Activated B cell treated with CpG ODN at 0.5 μM for 24 hours (primary cell): ENCODE measurements at regions not wholly inside any gene's neighbourhood (a gene's known extent, or its start where the extent isn't known, plus 50 kb on each side); places are given as distances from the start of the nearest gene placed in this dataset.

ENCODE experiments used
- ATAC-seq: fragments of 200-7000 bp; cut with Tn5 transposase; one replicate; pipeline ENCODE4 v1.10.0; 2021; ENCODE audit warnings: low read depth, mild to moderate bottlenecking, moderate library complexity
- CTCF ChIA-PET: fragments of 350-600 bp; sonication (Branson Sonifier 250); formaldehyde crosslinking; loops from one replicate; lab custom pipeline; 2021; ENCODE audit warnings: antibody characterized with exemption; lab: Charles Lee
- POLR2A ChIA-PET: fragments of 350-600 bp; sonication (Branson Sonifier 250); formaldehyde crosslinking; loops from one replicate; lab custom pipeline; 2021; ENCODE audit warnings: antibody characterized with exemption; lab: Charles Lee
- DNase-seq: peaks from one replicate; pipeline ENCODE4 v3.0.0; 2022
- H3K27ac Mint-ChIP-seq: one replicate; pipeline ENCODE4 v1.8.0; 2020; ENCODE audit warnings: mixed read lengths
- H3K27me3 Mint-ChIP-seq: one replicate; pipeline ENCODE4 v1.8.0; 2021; ENCODE audit warnings: mixed read lengths
- H3K36me3 Mint-ChIP-seq: one replicate; pipeline ENCODE4 v1.8.0; 2021; ENCODE audit warnings: low read depth, mixed read lengths
- H3K4me1 Mint-ChIP-seq: one replicate; pipeline ENCODE4 v1.8.0; 2021; ENCODE audit warnings: mixed read lengths
- H3K4me3 Mint-ChIP-seq: one replicate; pipeline ENCODE4 v1.8.0; 2020; ENCODE audit warnings: mild to moderate bottlenecking, mixed read lengths
- H3K9me3 Mint-ChIP-seq: one replicate; pipeline ENCODE4 v1.8.0; 2020; ENCODE audit warnings: mixed read lengths
- CTCF ChIP-seq: fragments of 200-600 bp; IDR thresholded peaks from one replicate; pipeline ENCODE4 v1.8.0; 2022; ENCODE audit warnings: antibody characterized with exemption, mild to moderate bottlenecking
- intact Hi-C: fragments of 100-400 bp; cut with micrococcal nuclease; formaldehyde crosslinking; loops from one replicate; pipeline ENCODE4 v1.15.1; 2024

GRCh38 chr14:28607661-28608060 is 158.9 kb upstream of the FOXG1 start:
- intact Hi-C loops = no loop called here
- Mint-ChIP-seq H3K4me1 (no peaks in the 10 kb centered on the region), H3K36me3 (no peaks in the 10 kb centered on the region), H3K4me3 (no peak overlapping the region), H3K27me3 (no peaks in the 10 kb centered on the region), H3K9me3 (no peaks in the 10 kb centered on the region), H3K27ac (no peak overlapping the region)
- DNase-seq (no peak), ATAC-seq (no peak)
- ChIA-PET POLR2A (no interaction called here), CTCF (no interaction called here)
- no peak for TF ChIP-seq CTCF

DNA sequence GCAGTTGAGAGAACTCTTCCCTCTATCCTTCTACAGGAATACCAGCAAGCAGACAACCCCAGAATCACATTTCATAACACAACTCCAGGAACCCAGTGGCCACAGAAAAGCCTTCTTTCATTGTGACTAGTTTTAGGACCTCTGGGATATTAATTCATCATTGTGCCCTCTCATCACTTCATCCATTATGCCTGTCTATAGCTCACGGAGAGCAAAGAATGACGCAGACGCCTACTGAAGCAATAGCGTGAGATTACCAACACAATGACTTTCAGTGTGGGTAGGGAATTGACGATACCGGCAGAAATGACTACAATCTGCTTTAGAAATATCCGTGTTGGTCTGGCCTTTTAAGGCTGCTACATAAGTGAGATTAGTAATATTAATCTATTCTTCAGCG is 158.1 kb upstream of the FOXG1 start:
- DNase-seq = no peak
- no peaks in the 10 kb centered on the region for H3K36me3 Mint-ChIP-seq
- CTCF ChIA-PET = no interaction called here
- H3K4me1 Mint-ChIP-seq = no peaks in the 10 kb centered on the region
- POLR2A ChIA-PET = no interaction called here
- H3K27ac Mint-ChIP-seq = no peak overlapping the region
- intact Hi-C loops = no loop called here
- no peaks in the 10 kb centered on the region for H3K27me3 Mint-ChIP-seq
- H3K4me3 Mint-ChIP-seq = no peak overlapping the region
- no peaks in the 10 kb centered on the region for H3K9me3 Mint-ChIP-seq
- no peak for TF ChIP-seq CTCF
- ATAC-seq = no peak

- TF ChIP-seq CTCF = no peak
- ChIA-PET POLR2A (no interaction called here), CTCF (interaction anchor here (0.7 kb wide), 1 partner anchor 183 kb away, joined by 3 read pairs; no protein-coding TSS in a partner anchor)
- H3K9me3 Mint-ChIP-seq = no peaks in the 10 kb centered on the region
- intact Hi-C loops = no loop called here
- H3K27ac Mint-ChIP-seq = no peak overlapping the region
- H3K4me3 Mint-ChIP-seq = no peak overlapping the region
- ATAC-seq = no peak
- H3K27me3 Mint-ChIP-seq = no peaks in the 10 kb centered on the region
- H3K36me3 Mint-ChIP-seq = no peaks in the 10 kb centered on the region
- no peak for DNase-seq
- H3K4me1 Mint-ChIP-seq = no peaks in the 10 kb centered on the region
Measured at GRCh38 chr14:28608851-28609828, 157.4 kb upstream of the FOXG1 start.

- intact Hi-C loops = no loop called here
- Mint-ChIP-seq H3K4me1 (no peaks in the 10 kb centered on the region), H3K27me3 (no peaks in the 10 kb centered on the region), H3K27ac (no peak overlapping the region), H3K9me3 (no peaks in the 10 kb centered on the region), H3K36me3 (no peaks in the 10 kb centered on the region), H3K4me3 (no peak overlapping the region)
- POLR2A ChIA-PET = no interaction called here
- CTCF ChIA-PET = no interaction called here
- no peak for TF ChIP-seq CTCF
- ATAC-seq (no peak), DNase-seq (no peak)
Measured at GRCh38 chr14:28612414-28612813, 154.2 kb upstream of the FOXG1 start.

DNA sequence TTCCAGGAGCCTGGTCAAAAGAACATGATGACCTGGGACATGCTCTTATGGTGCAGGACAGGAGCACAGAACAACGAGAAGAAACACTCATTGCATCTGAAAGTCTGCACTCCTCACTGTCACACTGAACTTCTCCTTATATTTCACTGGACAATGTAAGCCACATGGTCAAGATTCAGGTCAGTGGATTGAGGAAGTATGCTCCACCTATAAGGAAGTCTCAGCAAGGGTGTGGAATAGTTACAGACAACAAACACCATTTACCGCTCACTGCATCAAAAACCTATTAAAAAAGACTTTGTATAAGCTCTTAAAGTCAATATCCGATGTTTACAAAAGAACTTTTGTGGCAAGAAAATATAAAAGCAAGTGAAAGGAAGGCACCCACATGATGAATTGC is 153.1 kb upstream of the FOXG1 start:
- POLR2A ChIA-PET = no interaction called here
- Mint-ChIP-seq H3K27me3 (no peaks in the 10 kb centered on the region), H3K36me3 (no peaks in the 10 kb centered on the region), H3K9me3 (no peaks in the 10 kb centered on the region), H3K4me3 (no peak overlapping the region), H3K27ac (no peak overlapping the region), H3K4me1 (no peaks in the 10 kb centered on the region)
- CTCF ChIA-PET = no interaction called here
- ATAC-seq (no peak), DNase-seq (no peak)
- intact Hi-C loops = no loop called here
- no peak for TF ChIP-seq CTCF
